OCI-LY3 (cell line): ENCODE measurements at regions not wholly inside any gene's neighbourhood (a gene's known extent, or its start where the extent isn't known, plus 50 kb on each side); places are given as distances from the start of the nearest gene placed in this dataset.

Experiments
- H2AFZ ChIP-seq: fragments of 200-600, 300-600 bp; shearing (Covaris generic); 2 replicates; pipeline ENCODE4 v1.6.0; 2014; ENCODE audit warnings: antibody characterized with exemption, low read depth, low read length
- H3K27ac ChIP-seq: fragments of 200-600, 300-600 bp; sonication (generic); 2 replicates; pipeline ENCODE4 v1.5.1; 2014; ENCODE audit warnings: mild to moderate bottlenecking, low read length, moderate library complexity, mixed read lengths
- H3K27me3 ChIP-seq: fragments of 200-600, 300-600 bp; sonication (generic); 2 replicates; pipeline ENCODE4 v1.6.1; 2014; ENCODE audit warnings: low read depth, low read length, mixed read lengths
- H3K36me3 ChIP-seq: fragments of 200-600, 300-600 bp; sonication (generic); replicated peaks from 2 replicates; pipeline ENCODE3; 2014; ENCODE audit warnings: low read depth, low read length, mixed read lengths
- H3K4me1 ChIP-seq: fragments of 300-600, 200-600 bp; sonication (generic); 2 replicates; pipeline ENCODE4 v1.6.1; 2014; ENCODE audit warnings: low read length, mixed read lengths
- H3K4me2 ChIP-seq: fragments of 200-600, 300-600 bp; sonication (generic); 2 replicates; pipeline ENCODE4 v1.6.1; 2014; ENCODE audit warnings: low read length, mixed read lengths
- H3K4me3 ChIP-seq: fragments of 300-600, 200-600 bp; sonication (generic); 2 replicates; pipeline ENCODE4 v1.5.1; 2014; ENCODE audit warnings: antibody characterized with exemption, mild to moderate bottlenecking, low read length, moderate library complexity
- H3K79me2 ChIP-seq: fragments of 300-600, 200-600 bp; shearing (Covaris generic); 2 replicates; pipeline ENCODE4 v1.6.1; 2014; ENCODE audit warnings: mild to moderate bottlenecking, low read length, mixed read lengths
- H3K9ac ChIP-seq: fragments of 300-600, 200-600 bp; shearing (Covaris generic); 2 replicates; pipeline ENCODE4 v1.6.0; 2014; ENCODE audit warnings: mild to moderate bottlenecking, low read length, moderate library complexity
- H3K9me3 ChIP-seq: fragments of 200-600, 300-600 bp; shearing (Covaris generic); 2 replicates; pipeline ENCODE4 v1.6.1; 2014; ENCODE audit warnings: low read length, mixed read lengths; ENCODE audit not compliant: insufficient read depth
- H4K20me1 ChIP-seq: fragments of 200-600, 300-600 bp; sonication (generic); 2 replicates; pipeline ENCODE4 v1.6.1; 2016; ENCODE audit warnings: low read length, mixed read lengths; ENCODE audit not compliant: insufficient read depth
- CTCF ChIP-seq: fragments of 200-600, 300-600 bp; sonication (generic); IDR thresholded peaks from 2 replicates; pipeline ENCODE4 v1.5.1; 2014; ENCODE audit warnings: antibody characterized with exemption, low read length, low read depth
- EZH2phosphoT487 ChIP-seq: fragments of 200-600 bp; shearing (Covaris generic); IDR thresholded peaks from 2 replicates; pipeline ENCODE4 v1.6.1; 2018; ENCODE audit warnings: antibody characterized with exemption, mixed run types, low read depth

GRCh38 chr1:232226197-232226712 lies 403.7 kb downstream of the SIPA1L2 start:
- no peaks in the 10 kb centered on the region for H4K20me1 ChIP-seq
- H3K27me3 ChIP-seq: 0 out of 2 replicates have a peak, but pooled peaks cover 2% of the 10 kb centered on the region
- no peaks in the 10 kb centered on the region for H3K79me2 ChIP-seq
- no peaks in the 10 kb centered on the region for H3K9me3 ChIP-seq
- H2AFZ ChIP-seq: no peak overlapping the region
- no peak overlapping the region for H3K27ac ChIP-seq
- peaks cover 9% of the 10 kb centered on the region for H3K4me1 ChIP-seq
- peak overlapping the region; percentile 5 for H3K4me3 ChIP-seq
- H3K9ac ChIP-seq: no peak overlapping the region
- H3K36me3 ChIP-seq: no peaks in the 10 kb centered on the region
- H3K4me2 ChIP-seq: peak overlapping the region; percentile 56
- no peak for TF ChIP-seq EZH2phosphoT487
- no peak for TF ChIP-seq CTCF

GRCh38 chr1:232225336-232226131 lies 404.4 kb downstream of the SIPA1L2 start:
- H3K27me3 ChIP-seq: 0 out of 2 replicates have a peak, but pooled peaks cover 2% of the 10 kb centered on the region
- no peak for TF ChIP-seq EZH2phosphoT487
- no peak for TF ChIP-seq CTCF
- H3K4me1 ChIP-seq: peaks cover 9% of the 10 kb centered on the region
- no peak overlapping the region for H2AFZ ChIP-seq
- no peaks in the 10 kb centered on the region for H3K9me3 ChIP-seq
- no peak overlapping the region for H3K27ac ChIP-seq
- no peaks in the 10 kb centered on the region for H3K79me2 ChIP-seq
- H3K4me2 ChIP-seq: peak overlapping the region; percentile 56
- H3K9ac ChIP-seq: no peak overlapping the region
- no peaks in the 10 kb centered on the region for H4K20me1 ChIP-seq
- H3K36me3 ChIP-seq: no peaks in the 10 kb centered on the region
- H3K4me3 ChIP-seq: peak overlapping the region; percentile 5

- Histone ChIP-seq H3K27ac (no peak overlapping the region), H3K27me3 (0 out of 2 replicates have a peak, but pooled peaks cover 2% of the 10 kb centered on the region)
- TF ChIP-seq CTCF: no peak
Observed at GRCh38 chr1:232223887-232224286, 406.0 kb downstream of the SIPA1L2 start.

GRCh38 chr1:232223183-232223708 lies 406.7 kb downstream of the SIPA1L2 start:
- Histone ChIP-seq H3K9me3 (no peaks in the 10 kb centered on the region), H3K9ac (no peak overlapping the region), H3K36me3 (no peaks in the 10 kb centered on the region), H3K4me3 (no peak overlapping the region), H3K4me2 (no peak overlapping the region), H3K27me3 (0 out of 2 replicates have a peak, but pooled peaks cover 2% of the 10 kb centered on the region), H2AFZ (no peak overlapping the region), H3K4me1 (peaks cover 9% of the 10 kb centered on the region), H4K20me1 (no peaks in the 10 kb centered on the region), H3K79me2 (no peaks in the 10 kb centered on the region), H3K27ac (no peak overlapping the region)
- TF ChIP-seq EZH2phosphoT487: no peak
- TF ChIP-seq CTCF: no peak

More at GRCh38 chr1:232223887-232224286, 406.0 kb downstream of the SIPA1L2 start:
- Histone ChIP-seq H3K79me2 (no peaks in the 10 kb centered on the region), H3K4me3 (no peak overlapping the region), H3K36me3 (no peaks in the 10 kb centered on the region), H3K4me1 (peaks cover 9% of the 10 kb centered on the region), H3K9ac (no peak overlapping the region), H3K9me3 (no peaks in the 10 kb centered on the region), H3K4me2 (no peak overlapping the region), H4K20me1 (no peaks in the 10 kb centered on the region), H2AFZ (no peak overlapping the region)
